Spleen (tissue), 11 donors: ENCODE measurements at regions not wholly inside any gene's neighbourhood (a gene's known extent, or its start where the extent isn't known, plus 50 kb on each side); places are given as distances from the start of the nearest gene placed in this dataset.

Experiments
- DNase-seq: peaks from one replicate; pipeline ENCODE4 v3.0.0-alpha.2; 2020
- H3K27ac ChIP-seq, 8 donors: fragments of 200-600 bp; sonication (generic) in 7 of 8; 1 replicate in 4 of 8; 2 replicates in 4 of 8; pipeline versions ENCODE4 v1.5.0 to v1.8.0; 2016 to 2021; ENCODE audit warnings: inconsistent platforms in 4 of 8, mild to moderate bottlenecking in 4 of 8, moderate library complexity in 1 of 8
- H3K27me3 ChIP-seq, 7 donors: fragments of 200-600 bp; sonication (generic) in 6 of 7; replicated peaks in 1 of 7; 1 replicate in 4 of 7; 2 replicates in 3 of 7; pipeline versions ENCODE4 v1.5.0 to v1.8.0; 2016 to 2021; ENCODE audit warnings: inconsistent platforms in 3 of 7, mild to moderate bottlenecking in 1 of 7
- H3K36me3 ChIP-seq, 6 donors: fragments of 200-600 bp; sonication (generic) in 5 of 6; 1 replicate in 4 of 6; 2 replicates in 2 of 6; pipeline versions ENCODE4 v1.5.0 to v1.8.0; 2016 to 2021; ENCODE audit warnings: inconsistent platforms in 2 of 6
- H3K4me1 ChIP-seq, 6 donors: fragments of 200-600 bp; sonication (generic) in 5 of 6; 1 replicate in 3 of 6; 2 replicates in 3 of 6; pipeline versions ENCODE4 v1.5.0 to v1.8.0; 2016 to 2021; ENCODE audit warnings: inconsistent platforms in 3 of 6
- H3K4me3 ChIP-seq, 8 donors: fragments of 200-600 bp; sonication (generic) in 7 of 8; 1 replicate in 4 of 8; 2 replicates in 4 of 8; pipeline versions ENCODE4 v1.5.0 to v1.8.0; 2016 to 2021; ENCODE audit warnings: inconsistent platforms in 4 of 8, mild to moderate bottlenecking in 4 of 8, moderate library complexity in 2 of 8
- H3K9me3 ChIP-seq, 8 donors: fragments of 200-600 bp; sonication (generic) in 7 of 8; 1 replicate in 4 of 8; 2 replicates in 4 of 8; pipeline versions ENCODE4 v1.5.0 to v1.8.0; 2016 to 2021; ENCODE audit warnings: inconsistent platforms in 4 of 8
- CTCF ChIP-seq, 11 experiments: fragments of 200-600 bp in 7 of 11; fragments of 450-650 bp in 4 of 11; sonication (generic) in 4 of 11; IDR thresholded peaks in 8 of 11; conservative IDR thresholded peaks in 3 of 11; 1 replicate in 7 of 11; 2 replicates in 4 of 11; pipeline versions ENCODE4 v1.4.0 to v1.8.0; 2016 to 2021; ENCODE audit warnings: antibody characterized with exemption in 11 of 11, inconsistent platforms in 4 of 11, mild to moderate bottlenecking in 1 of 11
- POLR2A ChIP-seq, 3 donors: fragments of 450-650 bp; IDR thresholded peaks; one replicate each; pipeline ENCODE4 v1.5.1; 2017; ENCODE audit warnings: antibody characterized with exemption in 3 of 3, mild to moderate bottlenecking in 1 of 3
- POLR2AphosphoS5 ChIP-seq, 3 donors: sonication (generic); formaldehyde crosslinking; IDR thresholded peaks; one replicate each; pipeline ENCODE4 v1.5.1; 2017; ENCODE audit warnings: antibody characterized with exemption in 3 of 3
- WGBS, 5 donors: extraction: QIAGEN DNeasy Blood & Tissue Kit in 3 of 5; methylation state at CpG; one replicate each; pipeline versions ENCODE4 v1.1.5 to v1.1.7; 2013 to 2018; 5-methylcytosine and 5-hydroxymethylcytosine counted together
- intact Hi-C: fragments of 100-400 bp; cut with DNase I; formaldehyde crosslinking; loops from one replicate; pipeline ENCODE4 v1.15.0; 2023; ENCODE audit warnings: low total_unique reads
- donor health status: healthy with polysubstance abuse.
- donor health status: DM: no; HTN: no; CAD: no; lungs with moderate emphysema.
- donor health status: DM: no; HTN: no; CAD: no.
- donor health status: Bipolar disorder and iron deficiency.
- donor health status: healthy.
- donor health status: DM: no; HTN: no; CAD: no.
- donor health status: DM: yes; HTN: yes; CAD: no.

- H3K27me3 ChIP-seq = no peaks in the 10 kb centered on the region
- WGBS, 5 donors = 70 to 90% (median 81%) methylated on average over 3 of the region's 3 CpGs
- H3K9me3 ChIP-seq = no peaks in the 10 kb centered on the region
- DNase-seq = no peak
- no peak overlapping the region for H3K4me3 ChIP-seq
- H3K27ac ChIP-seq = no peak overlapping the region
- TF ChIP-seq POLR2AphosphoS5 (IDR thresholded peaks at IDR 0.05) = no peak
- TF ChIP-seq POLR2A (IDR thresholded peaks at IDR 0.05) = no peak
- no peak for TF ChIP-seq CTCF (IDR thresholded peaks at IDR 0.05 in 8 of 11, conservative IDR thresholded peaks at IDR 0.05 in 3 of 11)
- intact Hi-C loops = no loop called here
- no peaks in the 10 kb centered on the region for H3K4me1 ChIP-seq
- no peaks in the 10 kb centered on the region for H3K36me3 ChIP-seq
Observed at GRCh38 chr7:35334506-35334905, 80.6 kb upstream of the TBX20 start.

- no peak for DNase-seq
- H3K9me3 ChIP-seq = no peaks in the 10 kb centered on the region
- no peak overlapping the region for H3K4me3 ChIP-seq
- intact Hi-C loops = no loop called here
- no peaks in the 10 kb centered on the region for H3K27me3 ChIP-seq
- TF ChIP-seq CTCF (IDR thresholded peaks at IDR 0.05 in 8 of 11, conservative IDR thresholded peaks at IDR 0.05 in 3 of 11) = no peak
- TF ChIP-seq POLR2A (IDR thresholded peaks at IDR 0.05) = no peak
- TF ChIP-seq POLR2AphosphoS5 (IDR thresholded peaks at IDR 0.05) = no peak
- 80 to 94% (median 91%) methylated on average over 3 of the region's 3 CpGs for WGBS, 5 donors
- H3K4me1 ChIP-seq = no peaks in the 10 kb centered on the region
- no peak overlapping the region for H3K27ac ChIP-seq
- no peaks in the 10 kb centered on the region for H3K36me3 ChIP-seq
Observed at GRCh38 chr7:35333265-35333664, 79.4 kb upstream of the TBX20 start.

- Histone ChIP-seq H3K4me3 (no peak overlapping the region), H3K9me3 (no peaks in the 10 kb centered on the region), H3K4me1 (no peaks in the 10 kb centered on the region), H3K36me3 (no peaks in the 10 kb centered on the region), H3K27me3 (no peaks in the 10 kb centered on the region), H3K27ac (no peak overlapping the region)
- no peak for TF ChIP-seq POLR2A (IDR thresholded peaks at IDR 0.05)
- no peak for TF ChIP-seq POLR2AphosphoS5 (IDR thresholded peaks at IDR 0.05)
- TF ChIP-seq CTCF (IDR thresholded peaks at IDR 0.05 in 8 of 11, conservative IDR thresholded peaks at IDR 0.05 in 3 of 11) = no peak
- WGBS, 5 donors = 64 to 78% (median 76%) methylated on average over 20 of the region's 20 CpGs
- intact Hi-C loops = no loop called here
- no peak for DNase-seq
Observed at GRCh38 chr7:35331730-35332678, 78.1 kb upstream of the TBX20 start.

GRCh38 chr7:35329026-35329425 is 75.1 kb upstream of the TBX20 start:
- no peaks in the 10 kb centered on the region for H3K27me3 ChIP-seq
- no peak overlapping the region for H3K4me3 ChIP-seq
- 58 to 88% (median 71%) methylated on average over 1 of the region's 1 CpG for WGBS, 5 donors
- H3K9me3 ChIP-seq = peaks cover 0 to 17% (median 14%) of the 10 kb centered on the region in 8 donors
- no peaks in the 10 kb centered on the region for H3K36me3 ChIP-seq
- intact Hi-C loops = no loop called here
- no peak overlapping the region for H3K27ac ChIP-seq
- H3K4me1 ChIP-seq = no peaks in the 10 kb centered on the region
- TF ChIP-seq CTCF (IDR thresholded peaks at IDR 0.05 in 8 of 11, conservative IDR thresholded peaks at IDR 0.05 in 3 of 11) (no peak), POLR2AphosphoS5 (IDR thresholded peaks at IDR 0.05) (no peak), POLR2A (IDR thresholded peaks at IDR 0.05) (no peak)
- no peak for DNase-seq
